Stimulated activated CD4-positive, alpha-beta T cell treated with anti-CD3 and anti-CD28 coated beads, Interleukin-12 subunit alpha, Interleukin-12 subunit beta, amount 100 ng/mL, for 24 hours (primary cell): ENCODE measurements at regions not wholly inside any gene's neighbourhood (a gene's known extent, or its start where the extent isn't known, plus 50 kb on each side); places are given as distances from the start of the nearest gene placed in this dataset.
A peak's percentile ranks its signal among the peaks of the same experiment; 100 is the strongest.
"Not testable (repeated sequence)": the region's sequence is repeated elsewhere in the genome, so short reads cannot be mapped to it uniquely, and the experiment has no call there.

Source experiments
- DNase-seq, 2 experiments: peaks; one replicate each; pipeline ENCODE4 v3.0.0-alpha.2; 2020; ENCODE audit warnings: low read depth in 2 of 2

DNA sequence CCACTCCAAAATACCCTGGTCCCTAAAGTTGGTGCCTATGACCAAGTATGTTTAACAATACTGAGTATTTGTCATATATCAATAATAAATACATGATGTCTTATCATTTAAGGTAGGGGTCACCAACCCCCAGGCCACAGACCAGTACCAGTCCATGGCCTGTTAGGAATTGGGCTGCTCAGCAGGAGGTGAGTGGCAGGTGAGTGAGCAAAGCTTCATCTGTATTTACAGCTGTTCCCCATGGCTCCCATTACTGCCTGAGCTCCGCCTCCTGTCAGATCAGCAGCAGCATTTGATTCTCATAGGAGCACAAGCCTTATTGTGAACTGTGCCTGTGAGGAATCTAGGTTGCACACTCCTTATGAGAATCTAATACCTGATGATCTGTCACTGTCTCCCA lies 126.2 kb downstream of the HNRNPD start:
- no peak for DNase-seq

GRCh38 chr4:82247171-82247570 lies 126.6 kb downstream of the HNRNPD start:
- DNase-seq: no peak

DNA sequence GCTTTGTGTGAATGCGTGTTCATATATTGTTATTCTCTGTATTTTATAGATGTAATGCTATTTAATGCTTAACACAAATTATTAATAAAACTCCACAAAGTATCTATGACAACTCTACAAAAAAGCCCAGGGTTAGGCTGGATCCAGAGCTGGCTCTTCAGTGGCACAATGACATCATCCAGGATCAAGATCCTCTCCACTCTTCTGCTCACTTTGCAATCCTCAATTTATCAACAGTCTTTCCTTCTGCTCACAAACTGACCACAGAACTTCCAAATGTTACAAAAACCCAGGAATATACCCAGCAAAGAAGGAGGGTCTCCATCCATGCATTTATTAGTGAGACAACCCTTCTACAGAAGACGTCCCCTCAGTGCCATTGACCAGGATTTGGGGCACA lies 132.3 kb downstream of the HNRNPD start:
- DNase-seq: no peak

- no peak for DNase-seq
Measured at GRCh38 chr4:82240410-82240809, 133.4 kb downstream of the HNRNPD start.

DNA sequence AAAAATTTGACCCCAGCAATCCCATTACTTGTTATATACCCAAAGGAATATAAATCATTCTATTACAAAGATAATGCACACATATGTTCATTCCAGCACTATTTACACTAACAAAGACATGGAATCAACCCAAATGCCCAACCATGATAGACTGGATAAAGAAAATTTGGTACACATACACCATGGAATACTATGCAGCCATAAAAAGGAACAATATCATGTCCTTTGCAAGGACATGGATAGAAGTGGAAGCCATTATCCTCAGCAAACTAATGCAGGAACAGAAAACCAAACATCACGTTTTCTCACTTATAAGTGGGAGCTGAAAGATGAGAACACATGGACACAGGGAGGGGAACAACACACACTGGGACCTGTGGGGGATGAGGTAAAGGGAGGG lies 136.6 kb downstream of the HNRNPD start:
- DNase-seq: not testable (repeated sequence)

DNA sequence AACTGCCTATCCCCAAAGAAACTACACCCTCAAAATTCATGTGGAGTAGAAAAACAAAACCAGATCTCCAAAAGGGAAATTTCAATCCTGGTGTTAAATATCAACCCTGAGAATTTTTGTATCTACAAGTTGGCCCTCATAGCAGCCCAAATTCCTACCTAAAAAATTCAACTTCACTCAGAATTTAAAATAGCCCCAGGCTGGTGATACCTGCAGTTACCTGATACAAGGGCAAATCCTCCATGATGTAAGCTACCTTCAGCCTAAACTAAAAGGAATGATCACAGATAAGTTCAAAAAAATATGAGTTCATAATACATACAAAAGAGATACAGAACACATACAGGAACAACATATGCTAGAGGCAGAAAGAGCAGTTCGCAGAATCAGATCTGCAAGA lies 138.4 kb downstream of the HNRNPD start:
- DNase-seq: no peak

- DNase-seq: no peak
Measured at GRCh38 chr4:82232891-82233290, 140.9 kb downstream of the HNRNPD start.

DNA sequence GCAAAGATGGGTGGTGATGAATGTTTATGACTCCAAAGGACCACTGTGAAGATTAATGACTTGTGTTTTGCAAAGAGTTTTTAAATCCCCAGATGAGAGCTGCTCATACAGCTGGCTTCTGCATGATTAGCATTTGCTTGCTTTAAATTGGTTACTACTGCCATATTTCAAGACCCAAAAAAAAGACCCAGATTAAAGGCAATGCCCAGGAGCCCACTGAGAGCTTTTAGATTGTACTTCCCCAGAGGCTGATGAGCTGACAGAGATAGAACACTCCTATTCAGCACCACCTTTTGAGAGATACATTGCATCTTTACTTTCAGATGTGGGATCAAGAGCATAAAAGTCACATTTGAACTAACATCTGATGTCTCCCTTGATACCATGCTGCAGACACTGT lies 142.0 kb downstream of the HNRNPD start:
- no peak for DNase-seq

DNA sequence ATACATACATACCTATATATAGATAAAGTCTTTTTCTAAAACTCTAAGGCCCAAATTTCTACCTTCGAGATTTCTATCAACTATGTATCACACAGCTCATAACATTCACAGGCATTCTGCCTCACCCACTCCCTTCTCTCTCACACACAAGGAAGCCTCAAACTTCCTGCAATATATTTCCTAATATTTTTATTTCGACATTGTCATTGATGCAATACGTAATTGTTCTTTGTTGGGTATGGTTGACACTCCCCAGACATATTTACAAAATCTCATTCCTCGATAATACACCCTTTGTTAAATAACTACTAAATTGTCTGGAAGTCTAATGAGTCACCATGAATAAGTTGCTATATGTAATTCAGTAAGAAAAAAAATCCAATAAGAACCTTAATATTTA lies 143.5 kb downstream of the HNRNPD start:
- DNase-seq: no peak

DNA sequence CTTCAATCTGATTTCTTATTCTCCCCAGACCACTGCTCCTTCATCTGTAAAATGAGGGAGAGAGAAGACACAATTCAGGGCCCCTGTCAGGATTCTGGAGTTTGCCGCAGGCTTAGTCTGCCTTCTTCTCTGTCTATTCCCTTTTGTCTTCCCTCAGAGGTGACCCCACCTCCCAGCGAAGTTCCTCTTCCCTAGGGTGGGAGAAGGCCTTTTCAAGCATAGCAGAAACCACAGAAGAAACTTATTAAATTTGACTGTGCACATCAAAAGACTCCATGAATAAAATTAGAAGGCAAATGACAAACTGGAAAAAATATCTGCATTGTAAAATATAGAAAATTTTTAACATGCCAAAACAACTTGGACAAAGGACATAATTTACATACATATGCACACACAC lies 148.8 kb downstream of the HNRNPD start:
- no peak for DNase-seq

- DNase-seq: no peak
Measured at GRCh38 chr4:82223715-82224114, 150.1 kb downstream of the HNRNPD start.

DNA sequence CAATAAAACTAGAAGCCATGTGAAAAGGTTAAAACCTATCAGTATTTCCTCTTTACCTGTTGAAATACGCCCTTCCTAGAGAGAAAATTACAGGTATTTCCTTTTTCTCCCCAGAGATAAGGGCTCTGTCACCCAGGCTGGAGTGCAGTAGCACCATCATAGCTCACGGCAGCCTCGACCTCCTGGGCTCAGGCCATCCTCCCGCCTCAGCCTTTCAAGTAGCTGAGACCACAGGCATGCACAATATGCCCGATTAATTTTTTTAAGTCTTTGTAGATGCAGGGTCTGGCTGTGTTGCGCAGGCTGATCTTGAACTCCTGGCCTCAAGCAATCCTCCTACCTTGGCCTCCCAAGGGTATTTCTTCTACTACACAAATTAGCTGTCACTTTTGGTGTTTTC lies 154.4 kb downstream of the HNRNPD start:
- no peak for DNase-seq

- no peak for DNase-seq
Measured at GRCh38 chr4:82217986-82218715, 155.6 kb downstream of the HNRNPD start.

- DNase-seq: no peak
Measured at GRCh38 chr4:82216219-82216618, 157.6 kb downstream of the HNRNPD start.

DNA sequence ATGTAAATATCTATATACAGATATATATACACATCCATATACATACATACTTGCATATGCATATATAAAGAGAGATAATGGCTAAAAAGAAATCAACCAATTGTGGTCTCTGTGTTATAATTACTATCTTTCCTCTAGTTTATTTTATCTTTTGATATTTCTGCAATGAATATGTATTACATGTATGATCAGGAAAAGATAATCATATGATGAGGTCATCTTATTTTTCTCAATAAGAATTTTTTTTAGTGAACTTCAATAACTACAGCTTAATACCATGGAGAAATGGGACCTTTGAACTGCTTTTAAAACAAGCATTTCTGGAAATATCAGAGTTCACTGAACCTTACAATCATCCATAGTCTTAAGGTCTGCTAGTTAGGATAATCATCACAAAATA lies 158.0 kb downstream of the HNRNPD start:
- no peak for DNase-seq

- no peak for DNase-seq
Measured at GRCh38 chr4:82215039-82215438, 158.8 kb downstream of the HNRNPD start.

DNA sequence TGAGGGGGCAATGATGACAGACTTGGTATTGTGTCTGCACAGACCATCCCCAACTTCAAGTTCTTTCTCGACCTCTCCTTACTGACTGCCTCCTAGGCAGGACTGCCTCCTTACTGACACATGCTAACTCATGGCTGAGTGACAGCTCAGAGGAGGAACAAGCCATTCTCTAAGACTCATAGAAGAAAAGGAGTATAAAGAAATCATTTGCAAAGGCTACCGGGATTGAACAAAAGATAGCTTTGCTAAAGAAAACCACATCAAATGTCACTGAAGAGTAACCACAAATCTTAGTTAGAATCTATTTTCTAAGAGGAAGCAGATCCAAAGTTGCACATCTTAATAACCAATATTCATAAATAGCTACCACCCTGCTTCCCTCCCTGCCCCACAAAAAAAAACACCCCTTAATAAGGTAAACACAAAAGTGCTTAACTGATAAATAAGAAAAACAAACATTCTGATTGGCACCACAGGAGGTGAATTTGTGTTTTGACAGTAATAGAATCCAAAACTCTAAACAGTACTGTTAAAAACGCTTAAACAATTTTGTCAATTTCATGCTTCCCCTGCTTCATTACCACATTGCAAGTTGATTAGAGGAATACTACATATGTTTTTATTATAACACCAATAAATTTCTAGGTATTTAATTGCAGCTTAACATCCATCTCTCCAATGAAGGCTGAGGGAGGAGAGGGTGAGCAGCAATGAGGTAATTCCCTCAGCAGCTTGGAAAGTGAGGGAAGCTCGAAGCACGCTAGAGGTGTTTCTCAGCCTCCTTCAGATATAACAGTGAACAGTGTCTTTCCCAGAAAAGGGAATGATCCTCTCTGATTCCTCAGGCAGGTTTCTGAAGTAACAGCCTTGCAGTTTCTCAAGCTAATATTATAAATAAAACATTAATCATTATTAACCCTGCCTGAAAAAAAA lies 160.0 kb downstream of the HNRNPD start:
- no peak for DNase-seq

GRCh38 chr4:82201805-82202641 lies 171.8 kb downstream of the HNRNPD start:
- peak in 1 of 2 experiments; percentile 39 for DNase-seq

- no peak for DNase-seq
Measured at GRCh38 chr4:82201303-82201702, 172.5 kb downstream of the HNRNPD start.

DNA sequence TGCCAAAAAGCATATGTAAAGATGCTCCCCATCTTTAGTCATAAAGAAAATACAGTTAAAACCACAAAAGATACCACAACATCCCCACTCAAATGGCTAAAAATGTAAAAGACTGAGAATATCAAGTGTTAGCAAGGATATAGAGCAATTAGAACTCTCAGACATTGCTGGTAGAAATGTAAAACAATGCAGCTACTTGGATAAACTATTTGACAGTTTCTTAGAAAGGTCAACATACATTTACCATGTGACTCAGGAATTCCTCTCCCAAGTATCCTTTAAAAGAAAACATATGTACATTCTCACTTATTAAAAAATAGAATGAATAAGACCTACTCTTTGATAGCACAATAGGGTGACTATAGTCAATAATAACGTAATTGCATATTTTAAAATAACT lies 173.7 kb downstream of the HNRNPD start:
- DNase-seq: no peak

DNA sequence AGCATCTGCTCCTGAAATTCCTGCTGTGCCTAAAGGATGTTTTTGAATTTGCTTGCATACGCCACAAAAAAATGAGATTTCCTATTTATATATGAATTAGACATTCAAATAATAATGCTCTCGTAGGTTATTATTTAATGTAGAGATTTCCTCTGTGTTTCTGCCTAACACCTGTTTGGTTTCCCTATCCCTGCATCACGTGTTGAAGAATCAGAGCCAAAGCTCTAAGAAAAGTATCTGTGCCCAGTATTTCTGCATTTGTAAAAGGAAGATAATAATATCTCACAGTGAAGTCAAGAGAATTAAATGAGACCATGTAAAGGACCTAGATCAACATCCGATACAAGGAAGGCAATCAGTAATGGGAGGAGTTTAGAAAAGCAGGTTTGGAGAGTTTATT lies 179.5 kb downstream of the HNRNPD start:
- no peak for DNase-seq

DNA sequence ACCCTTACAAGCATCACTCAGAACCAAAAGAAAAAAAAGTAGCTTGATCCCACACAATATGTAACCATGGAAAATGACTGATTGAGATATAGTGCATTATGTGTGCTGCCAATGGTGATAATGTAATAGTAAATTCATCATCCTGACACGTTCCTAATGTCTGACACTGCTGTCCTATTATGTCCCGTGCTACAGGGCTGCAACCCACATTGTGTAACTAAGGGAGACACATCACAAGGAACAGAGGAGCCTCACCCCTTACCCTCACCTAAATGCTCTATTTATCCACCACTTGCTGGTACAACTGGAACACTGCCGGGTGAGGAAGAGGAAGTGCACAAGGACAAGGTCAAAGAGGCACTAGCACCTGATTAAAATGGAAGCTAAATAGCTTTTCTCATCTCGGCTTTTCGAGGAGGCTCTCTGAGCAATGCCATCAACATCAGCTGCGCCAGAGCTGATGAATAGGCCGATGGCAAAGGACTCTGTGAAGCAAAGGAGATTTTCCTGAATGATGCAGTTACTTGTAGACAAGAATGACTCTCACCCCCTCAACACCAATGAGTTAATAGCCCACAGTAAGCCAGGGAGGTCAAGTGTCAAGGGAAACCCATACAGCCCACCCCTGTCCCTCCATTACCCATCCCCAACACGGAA lies 181.6 kb downstream of the HNRNPD start:
- DNase-seq: no peak
